ENCODE measurements at regions not wholly inside any gene's neighbourhood (a gene's known extent, or its start where the extent isn't known, plus 50 kb on each side); places are given as distances from the start of the nearest gene placed in this dataset.

DNA sequence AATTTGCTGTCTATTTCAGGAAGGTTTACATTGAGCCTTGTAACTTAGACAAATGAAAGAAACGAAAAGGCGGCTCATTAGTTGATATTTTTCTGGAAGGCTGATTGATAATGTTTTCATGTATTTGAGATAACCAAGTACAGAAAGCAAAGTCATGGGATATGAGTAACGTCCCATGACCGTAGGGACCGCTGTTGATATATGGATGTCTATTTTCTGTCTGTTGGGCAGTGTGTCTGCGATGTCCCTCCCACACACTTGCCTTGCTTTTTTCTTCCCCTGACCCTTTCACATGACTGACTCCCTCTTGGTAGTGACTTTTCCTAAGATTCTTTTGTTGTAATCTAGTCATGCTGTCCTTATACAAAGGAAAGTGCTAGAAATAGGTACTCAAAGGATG is 57.0 kb upstream of the GPR158 start:
- DNase-seq = no peak

DNA sequence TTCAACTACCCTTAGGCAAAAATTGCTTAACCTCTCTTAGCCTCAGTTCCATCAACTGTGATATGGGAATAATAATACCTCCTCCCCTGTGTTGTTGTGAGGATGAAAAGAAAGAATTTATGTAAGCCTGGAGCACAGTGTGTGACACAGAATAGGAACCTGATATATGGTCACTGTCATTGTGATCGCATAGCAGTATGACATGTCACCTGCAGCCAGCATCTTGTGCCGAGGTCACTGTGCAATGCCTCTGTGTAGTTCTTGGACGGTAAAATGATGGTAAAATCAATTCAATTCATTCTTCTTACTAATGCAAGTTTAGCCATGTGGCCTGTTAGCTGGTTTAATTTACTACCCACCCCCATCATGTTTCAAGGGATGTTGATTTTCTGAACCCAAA is 54.6 kb upstream of the GPR158 start:
- no peak for DNase-seq

Measured in activated effector memory CD4-positive, alpha-beta T cell treated with anti-CD3 and anti-CD28 coated beads, Interleukin-2, amount 50 U/mL, for 16 hours (primary cell).